ENCODE measurements at regions not wholly inside any gene's neighbourhood (a gene's known extent, or its start where the extent isn't known, plus 50 kb on each side); places are given as distances from the start of the nearest gene placed in this dataset.

DNA sequence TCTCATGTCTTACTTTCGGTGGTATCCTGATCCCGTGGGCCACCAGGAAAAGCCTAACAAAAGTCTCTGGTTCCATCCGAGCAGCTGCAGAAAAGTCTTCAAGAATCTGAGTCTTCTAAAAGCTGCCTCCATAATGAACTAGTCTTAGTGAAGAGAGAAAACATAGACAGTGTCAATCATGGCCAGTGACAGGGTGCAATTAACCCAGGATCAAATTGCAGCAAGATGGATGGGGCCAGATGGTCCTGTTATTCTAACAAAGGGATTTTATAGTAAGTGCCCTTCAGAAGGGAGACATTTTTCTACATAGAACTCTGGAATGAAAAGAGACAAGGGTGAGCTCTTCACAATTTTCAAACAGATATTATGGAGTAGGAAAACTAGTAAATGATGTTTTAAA is 281.6 kb upstream of the ZFP64 start:
- H3K27me3 ChIP-seq = no peaks in the 10 kb centered on the region
- no peaks in the 10 kb centered on the region for H3K36me3 ChIP-seq
- intact Hi-C loops (cut with DNase I) = no loop called here
- H3K4me3 ChIP-seq = no peak overlapping the region
- WGBS = 76% methylated on average over 3 of the region's 3 CpGs
- H3K27ac ChIP-seq (replicated peaks in 1 of 4) = no peak overlapping the region
- DNase-seq (ENCODE audit: extremely low spot score) = no peak
- no peaks in the 10 kb centered on the region for H3K9me3 ChIP-seq
- H3K4me1 ChIP-seq = no peaks in the 10 kb centered on the region
- no peak for TF ChIP-seq POLR2A (IDR thresholded peaks at IDR 0.05; ENCODE audit: low read depth)
- TF ChIP-seq CTCF (IDR thresholded peaks at IDR 0.05) = no peak
- no peak for TF ChIP-seq POLR2AphosphoS5 (IDR thresholded peaks at IDR 0.05)
- no peak for TF ChIP-seq EP300 (IDR thresholded peaks at IDR 0.05)

GRCh38 chr20:52470561-52470960 is 279.0 kb upstream of the ZFP64 start:
- H3K4me1 ChIP-seq = no peaks in the 10 kb centered on the region
- H3K4me3 ChIP-seq = no peak overlapping the region
- TF ChIP-seq CTCF (IDR thresholded peaks at IDR 0.05) (no peak), POLR2A (IDR thresholded peaks at IDR 0.05; ENCODE audit: low read depth) (no peak), POLR2AphosphoS5 (IDR thresholded peaks at IDR 0.05) (no peak), EP300 (IDR thresholded peaks at IDR 0.05) (no peak)
- DNase-seq (ENCODE audit: extremely low spot score) = no peak
- no peak overlapping the region for H3K27ac ChIP-seq (replicated peaks in 1 of 4)
- no peaks in the 10 kb centered on the region for H3K27me3 ChIP-seq
- no peaks in the 10 kb centered on the region for H3K36me3 ChIP-seq
- intact Hi-C loops (cut with DNase I) = no loop called here
- H3K9me3 ChIP-seq = no peaks in the 10 kb centered on the region

GRCh38 chr20:52469128-52469527 is 277.5 kb upstream of the ZFP64 start:
- no peak overlapping the region for H3K4me3 ChIP-seq
- no peaks in the 10 kb centered on the region for H3K36me3 ChIP-seq
- H3K27ac ChIP-seq (replicated peaks in 1 of 4) = no peak overlapping the region
- WGBS = 72% methylated on average over 9 of the region's 9 CpGs
- H3K27me3 ChIP-seq = peaks cover 0 to 10% (median 0%) of the 10 kb centered on the region in 4 donors
- no peaks in the 10 kb centered on the region for H3K4me1 ChIP-seq
- H3K9me3 ChIP-seq = no peaks in the 10 kb centered on the region
- intact Hi-C loops (cut with DNase I) = no loop called here
- TF ChIP-seq CTCF (IDR thresholded peaks at IDR 0.05) (no peak), EP300 (IDR thresholded peaks at IDR 0.05) (no peak), POLR2A (IDR thresholded peaks at IDR 0.05; ENCODE audit: low read depth) (no peak), POLR2AphosphoS5 (IDR thresholded peaks at IDR 0.05) (no peak)
- no peak for DNase-seq (ENCODE audit: extremely low spot score)

DNA sequence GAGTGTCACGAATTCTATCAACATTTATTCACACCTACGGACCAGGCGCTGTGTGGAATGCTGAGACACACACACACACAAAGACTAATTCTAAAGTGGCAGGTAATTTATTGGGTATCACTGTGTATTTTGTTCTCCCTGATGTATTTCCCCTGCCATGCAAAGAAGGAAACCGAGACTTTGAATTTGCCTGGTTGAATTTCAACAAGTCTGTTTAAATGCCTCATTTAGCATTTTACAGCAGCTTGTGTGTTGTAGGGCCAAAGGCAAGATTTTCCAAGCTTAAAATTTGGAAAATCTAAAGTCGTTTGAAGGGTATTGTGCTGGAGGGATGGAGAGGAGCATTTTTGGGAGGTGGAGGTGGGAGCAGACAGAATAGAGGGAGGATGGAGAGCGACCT is 274.4 kb upstream of the ZFP64 start:
- 73% methylated on average over 6 of the region's 6 CpGs for WGBS
- intact Hi-C loops (cut with DNase I) = no loop called here
- no peak for DNase-seq (ENCODE audit: extremely low spot score)

More for the DNA sequence above, 274.4 kb upstream of the ZFP64 start:
- H3K9me3 ChIP-seq = no peaks in the 10 kb centered on the region
- TF ChIP-seq POLR2A (IDR thresholded peaks at IDR 0.05; ENCODE audit: low read depth) (no peak), EP300 (IDR thresholded peaks at IDR 0.05) (no peak), CTCF (IDR thresholded peaks at IDR 0.05) (no peak), POLR2AphosphoS5 (IDR thresholded peaks at IDR 0.05) (no peak)
- H3K27me3 ChIP-seq = peaks cover 0 to 10% (median 0%) of the 10 kb centered on the region in 4 donors
- no peak overlapping the region for H3K4me3 ChIP-seq
- H3K36me3 ChIP-seq = no peaks in the 10 kb centered on the region
- H3K4me1 ChIP-seq = no peaks in the 10 kb centered on the region
- no peak overlapping the region for H3K27ac ChIP-seq (replicated peaks in 1 of 4)

All from esophagus muscularis mucosa (tissue), 4 donors.